Posterior vena cava (tissue), 2 donors: ENCODE measurements at regions not wholly inside any gene's neighbourhood (a gene's known extent, or its start where the extent isn't known, plus 50 kb on each side); places are given as distances from the start of the nearest gene placed in this dataset.

ENCODE experiments used
- DNase-seq: peaks from one replicate; pipeline ENCODE4 v3.0.0-alpha.2; 2020; ENCODE audit warnings: low spot score
- intact Hi-C, 2 donors: fragments of 100-400 bp; cut with DNase I; formaldehyde crosslinking; loops; one replicate each; pipeline versions ENCODE4 v1.14.1 to v1.14.2; 2022 to 2023
- donor health status: DM: yes; HTN: yes; CAD: no.
- donor health status: DM: yes; HTN: yes; CAD: no.

GRCh38 chr5:100479079-100479688 lies 56.0 kb upstream of the FAM174A start:
- DNase-seq: no peak
- intact Hi-C loops: no loop called here

- intact Hi-C loops: no loop called here
- DNase-seq: no peak
Observed at GRCh38 chr5:100472091-100472490, 63.1 kb upstream of the FAM174A start.

- intact Hi-C loops: no loop called here
- no peak for DNase-seq
Observed at GRCh38 chr5:100469767-100470166, 65.4 kb upstream of the FAM174A start.

- DNase-seq: no peak
- intact Hi-C loops: no loop called here
Observed at GRCh38 chr5:100464418-100464817, 70.8 kb upstream of the FAM174A start.

GRCh38 chr5:100456615-100457014 lies 78.6 kb upstream of the FAM174A start:
- DNase-seq: no peak
- intact Hi-C loops: no loop called here

GRCh38 chr5:100452126-100452525 lies 83.0 kb upstream of the FAM174A start:
- intact Hi-C loops: no loop called here
- DNase-seq: no peak

GRCh38 chr5:100448111-100448528 lies 87.1 kb upstream of the FAM174A start:
- intact Hi-C loops: no loop called here
- no peak for DNase-seq

GRCh38 chr5:100446879-100447430 lies 88.2 kb upstream of the FAM174A start:
- DNase-seq: no peak
- intact Hi-C loops: no loop called here

GRCh38 chr5:100444961-100445360 lies 90.2 kb upstream of the FAM174A start:
- DNase-seq: no peak
- intact Hi-C loops: no loop called here

- intact Hi-C loops: no loop called here
- no peak for DNase-seq
Observed at GRCh38 chr5:100434815-100435214, 100.4 kb upstream of the FAM174A start.

- intact Hi-C loops: no loop called here
- DNase-seq: no peak
Observed at GRCh38 chr5:100432741-100433140, 102.4 kb upstream of the FAM174A start.

GRCh38 chr5:100430268-100431195 lies 104.6 kb upstream of the FAM174A start:
- DNase-seq: no peak
- intact Hi-C loops: no loop called here

- intact Hi-C loops: no loop called here
- no peak for DNase-seq
Observed at GRCh38 chr5:100424787-100425186, 110.4 kb upstream of the FAM174A start.

GRCh38 chr5:100424017-100424416 lies 111.2 kb upstream of the FAM174A start:
- no peak for DNase-seq

GRCh38 chr5:100423330-100423729 lies 111.8 kb upstream of the FAM174A start:
- intact Hi-C loops: no loop called here
- DNase-seq: no peak

More at GRCh38 chr5:100424017-100424416, 111.2 kb upstream of the FAM174A start:
- intact Hi-C loops: no loop called here

GRCh38 chr5:100421360-100421759 lies 113.8 kb upstream of the FAM174A start:
- intact Hi-C loops: no loop called here
- no peak for DNase-seq

- no peak for DNase-seq
- intact Hi-C loops: no loop called here
Observed at GRCh38 chr5:100418231-100418630, 116.9 kb upstream of the FAM174A start.

- intact Hi-C loops: no loop called here
- DNase-seq: no peak
Observed at GRCh38 chr5:100409660-100410151, 125.5 kb upstream of the FAM174A start.

GRCh38 chr5:100407053-100407452 lies 128.1 kb upstream of the FAM174A start:
- no peak for DNase-seq
- intact Hi-C loops: no loop called here

GRCh38 chr5:100406640-100407039 lies 128.5 kb upstream of the FAM174A start:
- DNase-seq: no peak
- intact Hi-C loops: no loop called here
